ENCODE measurements at regions not wholly inside any gene's neighbourhood (a gene's known extent, or its start where the extent isn't known, plus 50 kb on each side); places are given as distances from the start of the nearest gene placed in this dataset.
"Not testable (repeated sequence)": the region's sequence is repeated elsewhere in the genome, so short reads cannot be mapped to it uniquely, and the experiment has no call there.

- DNase-seq (ENCODE audit: low read depth in 1 of 2, low spot score in 1 of 2): no peak
These were observed 122.8 kb upstream of the MAP3K1 start for GRCh38 chr5:56692359-56693219.

DNA sequence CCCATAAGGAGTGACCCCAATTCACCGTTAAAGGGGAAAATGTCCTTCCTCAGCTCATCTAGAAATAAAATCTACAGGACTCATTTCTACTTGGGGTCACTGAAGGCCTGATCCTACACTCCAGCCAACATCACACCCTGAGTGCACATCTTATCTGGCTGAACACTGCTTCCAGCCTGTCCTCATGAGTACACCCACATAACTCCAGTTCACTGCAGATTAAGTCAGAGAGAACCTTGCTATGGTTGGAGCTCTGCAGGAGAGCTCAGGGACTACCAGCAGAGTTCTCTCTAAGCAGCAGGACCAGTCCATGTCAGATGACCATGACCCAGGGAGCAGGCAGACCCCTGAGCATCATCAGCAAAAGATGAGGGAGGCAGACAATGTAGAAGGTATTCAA is 126.9 kb upstream of the MAP3K1 start:
- DNase-seq (ENCODE audit: low read depth in 1 of 2, low spot score in 1 of 2): no peak

DNA sequence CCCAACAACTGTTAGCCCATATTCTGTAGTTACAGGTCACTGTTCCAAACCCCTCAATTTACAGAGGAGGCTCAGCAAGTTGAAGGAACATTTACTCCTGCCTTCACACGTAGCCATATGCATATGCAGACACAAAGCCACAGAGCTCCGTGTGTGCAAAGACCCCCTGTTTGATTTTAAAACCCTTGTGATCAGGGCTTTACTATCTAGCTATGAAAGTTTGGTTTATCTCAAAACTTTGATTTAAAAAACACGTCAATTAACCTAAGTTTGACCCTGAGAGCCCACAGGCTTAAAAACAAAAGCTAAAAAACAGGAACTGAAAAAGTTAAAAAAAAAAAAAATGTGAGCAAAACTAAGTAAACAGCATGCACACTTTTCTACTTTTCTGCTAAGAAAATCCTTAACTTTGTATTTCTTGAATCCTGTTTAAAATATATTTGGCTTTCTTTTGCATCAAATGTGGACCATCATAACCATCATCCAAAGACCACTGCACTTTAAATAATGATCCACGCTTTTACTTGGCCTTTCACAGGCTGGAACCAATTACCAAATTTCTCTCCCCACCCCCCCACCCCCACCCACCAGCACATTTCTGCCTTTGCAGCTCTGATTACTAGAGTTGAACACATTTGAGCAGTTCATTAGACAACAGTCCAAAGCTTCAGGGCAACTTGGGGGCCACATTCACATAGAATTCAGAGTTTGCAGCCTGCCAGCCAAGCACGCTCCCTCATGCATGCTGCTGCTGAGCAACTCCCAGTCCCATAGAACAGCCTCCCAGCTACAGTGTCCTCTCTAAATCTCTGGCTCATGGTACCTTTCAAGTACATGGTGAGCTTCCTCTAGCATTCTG is 128.8 kb upstream of the MAP3K1 start:
- DNase-seq (ENCODE audit: low read depth in 1 of 2, low spot score in 1 of 2): no peak

DNA sequence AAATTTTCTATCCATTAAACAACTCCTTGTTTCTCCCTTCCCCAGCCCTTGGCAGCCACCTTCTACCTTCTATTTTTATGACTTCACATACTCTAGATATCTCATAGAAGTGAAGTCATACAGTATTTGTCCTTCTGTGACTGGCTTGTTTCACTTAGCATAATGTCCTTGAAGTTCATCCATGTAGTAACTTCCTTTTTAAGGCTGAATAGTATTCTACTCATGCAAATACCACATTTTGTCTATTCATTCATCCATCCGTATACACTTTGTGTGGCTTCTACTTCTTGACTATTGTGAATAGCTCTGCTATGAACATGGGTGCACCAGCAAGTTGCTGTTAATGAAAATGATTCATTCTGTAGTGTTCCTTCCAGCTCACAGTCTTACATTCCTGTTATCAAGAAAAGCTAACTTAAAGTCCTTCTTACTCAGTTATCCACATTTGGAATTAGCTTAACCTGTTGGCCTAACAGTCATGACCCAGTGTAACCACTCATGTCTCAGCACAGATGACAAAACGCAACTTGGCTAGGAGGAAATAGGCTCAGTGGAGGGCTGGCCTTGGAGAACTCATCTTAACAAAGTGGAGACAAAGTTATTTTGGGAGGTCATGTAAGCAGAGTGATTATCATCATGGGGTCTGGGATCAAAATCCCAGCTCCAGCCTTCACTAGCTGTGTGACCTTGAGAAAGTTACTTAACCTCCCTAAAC is 129.7 kb upstream of the MAP3K1 start:
- DNase-seq (ENCODE audit: low read depth in 1 of 2, low spot score in 1 of 2): no peak

- DNase-seq (ENCODE audit: low read depth in 1 of 2, low spot score in 1 of 2): no peak
These were observed 131.2 kb upstream of the MAP3K1 start for GRCh38 chr5:56684159-56684558.

GRCh38 chr5:56683733-56684132 is 131.6 kb upstream of the MAP3K1 start:
- no peak for DNase-seq (ENCODE audit: low read depth in 1 of 2, low spot score in 1 of 2)

DNA sequence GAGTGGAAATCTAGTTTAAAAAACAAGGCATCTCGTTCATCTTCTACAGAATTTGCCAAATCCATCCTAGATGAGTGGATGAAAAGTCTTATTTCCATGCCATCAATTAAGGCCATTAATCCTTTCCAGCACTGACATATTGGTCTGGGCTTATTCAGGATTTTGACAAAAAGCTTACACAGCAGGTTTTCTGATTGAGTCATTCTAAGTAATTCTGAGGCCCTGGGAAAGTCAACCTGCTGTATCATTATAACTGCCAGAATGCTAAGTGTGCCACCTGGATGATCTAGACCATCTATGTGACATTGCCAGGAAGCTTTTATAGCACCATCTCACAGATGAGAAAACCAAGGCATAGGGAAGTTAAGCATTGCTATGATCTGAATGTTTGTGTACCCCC is 132.1 kb upstream of the MAP3K1 start:
- DNase-seq (ENCODE audit: low read depth in 1 of 2, low spot score in 1 of 2): no peak

GRCh38 chr5:56681346-56681745 is 134.0 kb upstream of the MAP3K1 start:
- no peak for DNase-seq (ENCODE audit: low read depth in 1 of 2, low spot score in 1 of 2)

DNA sequence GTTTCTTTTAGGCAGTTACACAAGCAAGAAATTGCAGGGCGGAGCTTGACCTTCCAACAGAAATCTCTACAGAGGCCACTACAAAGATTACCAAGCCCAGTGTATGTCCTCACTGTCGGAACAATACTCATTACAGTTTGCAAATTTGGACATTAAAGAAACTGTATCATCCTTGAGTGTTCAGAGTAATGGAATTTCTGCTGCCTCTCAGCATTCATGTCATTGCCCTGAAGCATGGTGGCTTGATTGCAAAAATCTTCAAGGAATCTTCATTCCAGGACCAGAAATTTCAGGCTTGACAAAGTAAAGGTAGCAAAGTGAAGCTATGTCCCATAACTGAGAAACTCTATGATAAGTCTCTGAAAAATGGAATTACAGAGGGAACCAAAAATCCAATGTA is 134.6 kb upstream of the MAP3K1 start:
- no peak for DNase-seq (ENCODE audit: low read depth in 1 of 2, low spot score in 1 of 2)

- no peak for DNase-seq (ENCODE audit: low read depth in 1 of 2, low spot score in 1 of 2)
These were observed 137.6 kb upstream of the MAP3K1 start for GRCh38 chr5:56677690-56678305.

GRCh38 chr5:56676091-56676768 is 139.1 kb upstream of the MAP3K1 start:
- DNase-seq (ENCODE audit: low read depth in 1 of 2, low spot score in 1 of 2): no peak

- DNase-seq (ENCODE audit: low read depth in 1 of 2, low spot score in 1 of 2): no peak
These were observed 140.9 kb upstream of the MAP3K1 start for GRCh38 chr5:56674441-56674840.

DNA sequence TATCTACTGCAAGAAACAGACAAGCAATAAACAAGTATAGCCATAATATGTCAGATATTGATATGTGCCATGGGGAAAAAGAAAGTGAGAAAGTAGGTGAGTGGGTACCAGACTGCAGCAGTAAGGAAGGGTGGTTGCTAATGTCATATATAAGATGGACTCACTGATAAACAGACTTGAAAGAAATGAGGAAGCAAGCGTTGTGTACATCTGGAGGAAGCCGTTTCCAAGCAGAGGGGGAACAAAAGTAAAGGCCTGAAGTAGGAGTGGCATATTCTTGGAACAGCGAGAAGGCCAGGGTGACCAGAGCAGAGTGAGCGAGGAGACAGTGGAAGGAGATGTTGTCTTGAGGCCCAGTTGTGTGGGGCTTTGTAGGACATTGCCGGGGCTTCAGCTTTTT is 142.2 kb upstream of the MAP3K1 start:
- DNase-seq (ENCODE audit: low read depth in 1 of 2, low spot score in 1 of 2): no peak

DNA sequence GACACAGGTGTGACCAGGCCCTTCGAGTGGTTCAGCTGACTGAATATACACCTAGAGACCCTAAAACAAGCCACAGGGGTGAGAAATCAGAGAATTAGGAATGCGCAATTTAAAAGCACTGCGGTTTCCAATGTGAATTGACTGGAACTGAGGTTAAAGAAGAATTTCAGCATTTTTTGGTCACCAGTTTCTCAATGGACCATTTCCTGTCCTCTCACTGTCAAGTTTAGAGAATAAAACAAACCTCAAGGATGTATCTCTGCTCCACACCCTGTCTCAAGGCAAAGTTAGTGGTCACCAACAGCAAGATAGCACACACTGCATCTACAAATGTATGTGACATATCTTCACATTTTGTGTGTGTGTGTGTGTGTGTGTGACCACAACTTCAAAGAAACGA is 143.8 kb upstream of the MAP3K1 start:
- no peak for DNase-seq (ENCODE audit: low read depth in 1 of 2, low spot score in 1 of 2)

DNA sequence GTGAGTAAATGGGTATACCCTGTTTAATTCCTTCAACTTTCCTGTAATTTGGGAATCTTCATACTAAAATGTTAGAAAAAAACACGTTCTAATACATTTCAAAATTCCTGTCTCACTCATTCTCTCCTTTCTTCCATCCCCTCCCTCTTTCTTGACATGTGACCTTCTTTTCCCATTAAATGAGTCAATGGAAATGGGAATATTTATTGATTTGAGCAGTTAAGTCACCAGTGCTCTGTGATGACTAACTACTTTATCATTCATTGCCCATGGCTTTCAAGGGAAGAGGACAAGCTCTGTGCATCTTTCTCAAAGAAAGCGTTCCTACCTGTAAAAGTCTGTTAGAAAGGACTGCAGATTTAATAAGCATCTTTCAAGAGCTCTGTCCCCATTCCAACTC is 144.4 kb upstream of the MAP3K1 start:
- DNase-seq (ENCODE audit: low read depth in 1 of 2, low spot score in 1 of 2): no peak

- no peak for DNase-seq (ENCODE audit: low read depth in 1 of 2, low spot score in 1 of 2)
These were observed 145.5 kb upstream of the MAP3K1 start for GRCh38 chr5:56669534-56670483.

DNA sequence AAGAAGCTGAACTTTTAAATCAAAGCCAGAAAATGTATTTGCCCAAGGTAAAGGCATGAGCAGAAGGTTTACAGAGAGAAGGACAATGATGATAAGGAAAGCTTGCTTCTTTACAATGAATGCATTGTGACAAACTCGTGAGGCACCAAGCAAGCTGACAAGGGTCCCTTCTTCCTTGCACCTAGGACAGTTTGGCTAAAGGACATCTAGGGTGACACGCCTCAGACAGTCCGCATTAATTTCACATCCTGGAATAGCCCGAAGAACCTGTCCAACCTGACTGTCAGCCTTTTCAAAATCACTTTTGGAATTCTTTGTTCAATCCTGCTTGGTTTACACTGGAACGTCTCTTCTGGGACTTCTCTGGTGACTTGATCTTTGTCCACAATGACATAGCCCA is 146.4 kb upstream of the MAP3K1 start:
- DNase-seq (ENCODE audit: low read depth in 1 of 2, low spot score in 1 of 2): no peak

DNA sequence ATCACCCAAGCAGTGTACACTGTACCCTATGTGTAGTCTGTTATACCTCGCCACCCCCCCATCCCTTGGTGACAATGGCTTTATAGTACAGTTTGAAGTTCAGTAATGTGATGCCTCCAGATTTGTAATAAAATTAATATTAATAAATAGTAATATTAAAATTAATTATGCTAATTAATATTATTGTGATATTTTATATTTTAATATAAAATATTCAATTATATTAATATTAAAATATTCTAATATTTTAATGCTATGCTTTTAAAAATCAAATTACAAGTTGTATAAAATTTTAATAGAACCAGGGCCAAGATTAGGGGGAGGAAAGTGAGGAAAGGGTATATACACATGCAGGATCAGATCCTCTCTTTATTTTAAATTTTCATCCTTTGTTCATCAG is 147.7 kb upstream of the MAP3K1 start:
- DNase-seq (ENCODE audit: low read depth in 1 of 2, low spot score in 1 of 2): no peak

DNA sequence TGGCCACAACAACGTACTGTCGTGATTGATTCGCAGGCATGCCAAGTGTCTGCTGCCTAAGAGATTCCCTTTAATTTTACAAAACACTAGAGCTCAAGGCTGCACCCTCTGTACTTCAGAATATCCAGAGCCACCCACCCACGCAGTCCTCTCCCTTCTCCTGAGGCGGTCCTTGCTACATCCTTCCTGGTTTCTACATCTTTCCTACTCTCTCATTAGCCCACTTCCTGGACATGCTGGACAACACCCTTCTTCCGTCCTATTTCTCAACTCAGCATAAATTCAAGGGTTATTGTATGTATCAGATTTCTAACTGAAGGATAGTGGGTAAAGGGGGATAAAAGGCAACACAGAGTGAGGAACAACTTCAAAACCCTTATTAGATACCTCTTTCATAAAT is 148.4 kb upstream of the MAP3K1 start:
- no peak for DNase-seq (ENCODE audit: low read depth in 1 of 2, low spot score in 1 of 2)

GRCh38 chr5:56665117-56665516 is 150.2 kb upstream of the MAP3K1 start:
- DNase-seq (ENCODE audit: low read depth in 1 of 2, low spot score in 1 of 2): not testable (repeated sequence)

Data from stimulated activated CD4-positive, alpha-beta T cell treated with anti-CD3 and anti-CD28 coated beads, Interleukin-15, amount 100 ng/mL, for 1 hour (primary cell).